SKM-1 (cell line): ENCODE measurements at regions not wholly inside any gene's neighbourhood (a gene's known extent, or its start where the extent isn't known, plus 50 kb on each side); places are given as distances from the start of the nearest gene placed in this dataset.

Experiments used
- DNase-seq: peaks from one replicate; lab custom pipeline; 2025; ENCODE audit not compliant: unreplicated experiment; lab: John Stamatoyannopoulos, UW

DNA sequence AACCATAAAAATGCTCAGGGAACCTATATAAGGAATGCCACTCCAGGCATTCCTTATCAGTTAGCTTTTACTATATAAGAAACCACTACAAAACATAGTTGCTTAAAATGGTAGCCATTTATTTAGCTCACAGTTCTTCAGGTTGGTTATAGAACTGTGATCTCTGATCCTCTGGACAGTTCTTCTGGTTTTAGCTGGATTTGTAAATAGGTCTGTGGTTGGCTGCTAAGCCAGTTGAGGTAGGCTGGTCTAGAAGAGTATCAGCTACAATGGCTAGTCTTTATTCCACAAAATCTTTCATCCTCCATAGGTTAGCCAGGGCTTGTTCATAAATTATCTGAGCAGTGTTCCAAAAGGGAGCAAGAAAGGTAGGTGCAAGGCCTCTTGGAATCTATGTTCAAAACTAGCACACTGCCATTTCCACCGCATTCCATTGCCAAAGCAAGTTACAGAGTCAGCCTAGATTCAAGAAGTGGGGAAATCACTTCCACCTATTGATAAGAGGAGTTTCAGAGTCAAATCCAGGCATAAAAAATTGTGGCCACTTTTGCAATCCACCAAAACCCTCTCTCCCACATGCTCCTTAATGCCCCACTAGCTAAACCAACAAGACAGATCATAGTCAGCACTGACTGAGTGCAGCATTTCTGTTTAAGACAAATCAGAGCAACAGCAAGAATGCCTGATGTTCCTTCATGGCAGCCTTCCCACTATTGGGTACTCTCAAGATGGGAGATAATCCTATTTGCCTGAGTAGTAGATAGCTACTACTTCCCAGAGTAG lies 146.4 kb downstream of the IRS1 start:
- no peak for DNase-seq

GRCh38 chr2:226652369-226652768 lies 147.3 kb downstream of the IRS1 start:
- no peak for DNase-seq

DNA sequence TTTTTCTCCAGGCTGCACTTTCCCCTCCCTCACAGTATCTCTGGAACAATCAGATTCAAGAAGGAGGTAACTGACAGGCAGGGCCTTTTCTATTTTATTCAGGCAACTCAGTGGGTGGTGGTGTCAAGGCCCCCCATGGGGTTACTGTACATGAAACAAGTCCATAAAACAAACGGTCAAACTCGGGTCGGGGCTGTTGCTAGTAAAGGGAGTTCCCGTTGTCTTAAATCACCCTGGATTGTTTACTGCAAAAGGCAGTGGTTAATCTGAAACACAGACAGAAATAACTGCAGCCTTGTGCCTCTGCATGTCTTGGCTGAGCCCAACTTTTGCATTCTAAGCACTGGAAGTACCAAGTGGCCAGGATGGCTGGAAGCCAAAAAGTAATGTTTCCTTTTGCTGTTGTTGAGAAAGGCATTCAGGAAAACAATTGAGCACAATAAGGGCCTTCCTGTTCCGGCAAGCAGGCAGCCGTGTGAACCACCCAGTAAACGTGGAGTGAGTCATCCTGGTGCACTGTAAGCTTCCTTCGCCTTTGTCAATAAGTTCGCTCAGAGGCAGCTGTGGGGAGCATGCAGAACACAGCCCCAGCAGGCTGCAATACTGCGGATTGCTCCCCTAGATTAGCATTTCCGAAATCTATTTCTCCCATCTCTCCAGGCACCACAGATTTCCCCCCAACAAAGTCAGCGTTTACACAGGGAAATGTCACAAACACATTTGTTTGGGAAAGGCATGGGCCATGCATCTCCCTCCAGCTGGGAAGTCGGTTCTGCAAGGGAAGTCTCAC lies 149.6 kb downstream of the IRS1 start:
- no peak for DNase-seq

- DNase-seq, result no peak
These were observed 150.4 kb downstream of the IRS1 start for GRCh38 chr2:226649201-226649600.

GRCh38 chr2:226647621-226648518 lies 151.8 kb downstream of the IRS1 start:
- DNase-seq, result no peak

GRCh38 chr2:226644399-226644865 lies 155.2 kb downstream of the IRS1 start:
- DNase-seq, result no peak

DNA sequence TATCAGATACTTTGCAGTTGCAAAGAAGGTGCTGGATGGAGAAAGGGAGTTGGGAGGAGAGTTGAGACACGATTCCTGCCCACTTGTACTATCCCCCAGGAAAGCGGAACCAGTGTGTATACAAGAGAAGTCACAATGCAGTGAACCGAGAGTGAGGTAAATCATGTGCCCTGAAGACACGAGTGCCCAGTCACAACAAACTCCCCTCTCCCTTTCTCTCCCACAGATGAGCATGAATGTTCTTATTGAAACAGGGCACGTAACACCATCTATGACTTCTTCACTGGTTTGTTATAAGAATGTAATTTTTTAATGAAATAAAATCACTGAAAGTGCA lies 155.7 kb downstream of the IRS1 start:
- DNase-seq, result no peak

- no peak for DNase-seq
These were observed 156.3 kb downstream of the IRS1 start for GRCh38 chr2:226643030-226643945.

DNA sequence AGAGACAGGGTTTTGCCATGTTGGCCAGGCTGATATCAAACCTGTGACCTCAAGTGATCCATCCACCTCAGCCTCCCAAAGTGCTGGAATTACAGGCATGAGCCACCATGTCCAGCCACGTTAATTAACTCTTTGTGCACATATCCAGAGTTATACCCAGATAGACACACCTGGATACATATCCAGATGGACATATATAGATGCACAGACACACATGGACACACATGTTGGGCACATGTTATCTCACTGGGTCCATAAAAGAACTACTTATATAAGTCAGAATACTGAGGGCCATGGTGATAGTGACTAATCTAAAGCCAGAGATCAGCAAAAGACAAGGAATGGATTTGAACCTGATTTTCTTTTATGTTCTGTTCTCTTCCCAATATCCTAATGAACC lies 158.6 kb downstream of the IRS1 start:
- DNase-seq, result no peak

- DNase-seq, result no peak
These were observed 159.1 kb downstream of the IRS1 start for GRCh38 chr2:226640501-226640900.

- DNase-seq, result no peak
These were observed 160.1 kb downstream of the IRS1 start for GRCh38 chr2:226639550-226639949.

DNA sequence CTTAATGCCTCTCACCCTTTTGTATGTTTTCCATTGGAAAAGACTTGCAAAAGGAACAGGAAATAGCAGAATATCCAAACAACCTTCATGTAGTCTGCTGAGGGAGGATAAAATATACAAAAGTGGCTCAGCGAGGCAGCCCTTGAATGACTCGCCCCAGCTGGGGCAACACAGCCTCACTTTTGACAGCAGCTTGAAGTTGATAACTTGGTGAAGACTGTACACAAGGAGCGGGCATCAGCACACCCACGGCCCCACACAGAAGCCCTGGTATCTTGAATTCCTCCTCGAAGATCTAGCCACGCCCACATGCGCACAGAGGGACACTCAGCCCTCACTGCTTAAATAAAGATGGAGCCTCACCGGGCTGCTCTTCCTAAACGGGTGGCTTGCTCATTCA lies 161.0 kb downstream of the IRS1 start:
- DNase-seq, result no peak

- no peak for DNase-seq
These were observed 162.2 kb downstream of the IRS1 start for GRCh38 chr2:226637383-226637782.

DNA sequence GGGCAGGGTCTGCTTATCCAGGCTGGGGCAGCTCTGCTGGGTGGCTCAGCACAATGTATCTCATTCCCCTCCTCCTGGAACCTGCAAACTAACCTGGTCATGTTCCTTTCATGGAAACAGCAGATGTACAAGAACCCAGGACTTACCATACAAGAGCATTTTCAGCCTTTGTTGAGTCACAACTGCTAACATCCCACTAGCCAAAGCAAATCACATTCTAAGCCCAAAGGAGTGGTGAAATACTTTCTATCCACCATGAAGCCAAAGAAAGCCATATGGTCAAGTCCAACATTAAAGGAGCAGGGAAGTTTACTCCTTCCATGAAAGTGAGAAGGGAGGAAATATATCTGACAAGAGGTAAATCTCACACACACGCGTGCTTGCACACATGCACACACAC lies 163.0 kb downstream of the IRS1 start:
- no peak for DNase-seq

GRCh38 chr2:226634943-226635604 lies 164.5 kb downstream of the IRS1 start:
- DNase-seq, result no peak

GRCh38 chr2:226631671-226632070 lies 167.9 kb downstream of the IRS1 start:
- no peak for DNase-seq

DNA sequence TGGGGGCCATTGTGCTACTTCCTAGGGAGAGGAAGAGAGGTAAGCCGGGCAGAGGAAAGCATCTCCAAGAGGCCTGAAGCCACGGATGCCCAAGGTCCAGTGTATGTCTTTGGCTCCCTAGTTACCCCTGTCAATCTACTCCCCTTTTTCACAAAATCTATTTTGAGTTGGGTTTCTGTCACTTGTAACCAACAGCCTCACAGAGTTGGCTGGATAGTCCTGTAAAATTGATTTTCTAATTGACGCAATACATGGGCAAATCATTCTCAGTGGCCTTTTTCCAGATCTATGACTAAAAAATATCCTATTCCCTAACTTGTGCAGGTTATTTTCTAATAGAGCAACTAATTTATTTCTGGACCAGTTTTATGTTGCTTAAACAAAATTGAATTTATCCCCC lies 168.4 kb downstream of the IRS1 start:
- DNase-seq, result no peak

GRCh38 chr2:226625946-226626345 lies 173.7 kb downstream of the IRS1 start:
- DNase-seq, result no peak

DNA sequence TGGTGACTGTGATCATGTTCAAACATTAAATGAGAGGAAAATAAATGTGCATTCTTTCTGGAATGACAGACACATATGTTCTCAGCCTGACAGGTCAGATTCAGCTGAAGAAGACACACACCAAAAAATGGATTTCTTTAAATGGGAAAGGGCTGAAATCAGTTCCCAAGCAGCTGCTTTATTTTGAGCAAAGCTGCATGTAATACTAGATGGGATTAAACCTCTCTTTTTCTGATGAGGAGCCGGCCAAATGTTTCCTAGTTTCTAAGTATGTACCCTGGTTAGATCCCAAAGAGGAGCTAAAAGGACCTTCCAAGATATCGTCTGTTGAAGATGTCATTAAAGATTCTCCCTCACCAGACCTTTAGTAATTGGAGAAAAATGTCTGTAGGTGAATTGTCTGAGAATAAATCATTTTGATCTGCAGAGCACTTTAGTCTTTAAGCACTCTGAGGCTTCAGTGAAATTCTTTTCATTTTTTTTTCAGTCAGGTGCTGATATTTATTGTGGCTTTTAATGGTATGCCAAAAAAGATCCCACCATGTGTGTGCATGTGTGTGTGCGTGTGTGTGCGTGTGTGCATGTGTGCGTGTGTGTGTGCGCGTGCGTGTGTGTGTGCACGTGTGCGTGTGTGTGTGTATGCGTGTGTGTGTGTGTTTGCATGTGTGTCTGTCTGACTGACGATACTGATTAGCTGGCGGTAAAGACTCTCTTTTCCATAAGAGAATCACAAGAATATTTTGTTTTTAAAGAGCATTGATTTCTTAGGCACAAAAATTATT lies 175.8 kb downstream of the IRS1 start:
- DNase-seq, result no peak
